Non-pigmented ciliary epithelial cell (primary cell): ENCODE measurements at regions not wholly inside any gene's neighbourhood (a gene's known extent, or its start where the extent isn't known, plus 50 kb on each side); places are given as distances from the start of the nearest gene placed in this dataset.

Experiments
- DNase-seq: peaks from one replicate; pipeline ENCODE4 v3.0.0-alpha.2; 2010; ENCODE audit warnings: low read depth

- no peak for DNase-seq
These were observed 644.2 kb upstream of the SEMA6A start for GRCh38 chr5:117218789-117219188.

- no peak for DNase-seq
These were observed 638.2 kb upstream of the SEMA6A start for GRCh38 chr5:117212866-117213265.

GRCh38 chr5:117210796-117211195, 636.2 kb upstream of the SEMA6A start:
- DNase-seq: no peak

GRCh38 chr5:117209479-117209878, 634.9 kb upstream of the SEMA6A start:
- no peak for DNase-seq

- no peak for DNase-seq
These were observed 632.6 kb upstream of the SEMA6A start for GRCh38 chr5:117207088-117207668.

GRCh38 chr5:117205894-117206293, 631.3 kb upstream of the SEMA6A start:
- no peak for DNase-seq

- no peak for DNase-seq
These were observed 630.6 kb upstream of the SEMA6A start for GRCh38 chr5:117204926-117205869.

GRCh38 chr5:117204404-117204803, 629.8 kb upstream of the SEMA6A start:
- no peak for DNase-seq

- DNase-seq: no peak
These were observed 629.0 kb upstream of the SEMA6A start for GRCh38 chr5:117203584-117203983.

GRCh38 chr5:117201001-117201400, 626.4 kb upstream of the SEMA6A start:
- DNase-seq: no peak

GRCh38 chr5:117195076-117195475, 620.5 kb upstream of the SEMA6A start:
- no peak for DNase-seq

GRCh38 chr5:117191251-117191650, 616.6 kb upstream of the SEMA6A start:
- DNase-seq: no peak

GRCh38 chr5:117189784-117190183, 615.2 kb upstream of the SEMA6A start:
- no peak for DNase-seq

GRCh38 chr5:117188211-117188610, 613.6 kb upstream of the SEMA6A start:
- no peak for DNase-seq

- no peak for DNase-seq
These were observed 612.1 kb upstream of the SEMA6A start for GRCh38 chr5:117186751-117187150.

GRCh38 chr5:117183326-117183725, 608.7 kb upstream of the SEMA6A start:
- DNase-seq: no peak

GRCh38 chr5:117182104-117182503, 607.5 kb upstream of the SEMA6A start:
- no peak for DNase-seq

GRCh38 chr5:117177302-117177701, 602.7 kb upstream of the SEMA6A start:
- no peak for DNase-seq

- no peak for DNase-seq
These were observed 590.4 kb upstream of the SEMA6A start for GRCh38 chr5:117165068-117165467.

GRCh38 chr5:117161718-117162335, 587.2 kb upstream of the SEMA6A start:
- DNase-seq: no peak

GRCh38 chr5:117160391-117160790, 585.8 kb upstream of the SEMA6A start:
- DNase-seq: no peak

- no peak for DNase-seq
These were observed 574.7 kb upstream of the SEMA6A start for GRCh38 chr5:117149312-117149711.

- DNase-seq: no peak
These were observed 569.5 kb upstream of the SEMA6A start for GRCh38 chr5:117144086-117144485.
